ENCODE measurements at regions not wholly inside any gene's neighbourhood (a gene's known extent, or its start where the extent isn't known, plus 50 kb on each side); places are given as distances from the start of the nearest gene placed in this dataset.

GRCh38 chr2:217302856-217303255 is 443.0 kb upstream of the TNP1 start:
- Histone ChIP-seq H3K4me3 (ENCODE audit: insufficient read depth, low read length, poor library complexity, severe bottlenecking) (no peak overlapping the region), H3K9me3 (ENCODE audit: insufficient read depth, low read length) (no peaks in the 10 kb centered on the region), H3K36me3 (ENCODE audit: low read length) (no peaks in the 10 kb centered on the region), H2AFZ (ENCODE audit: low read depth, low read length, severe bottlenecking) (no peak overlapping the region), H3K27ac (ENCODE audit: low read depth, low read length) (no peak overlapping the region), H3K27me3 (ENCODE audit: low read length) (no peaks in the 10 kb centered on the region), H3K9ac (ENCODE audit: low read length) (no peak overlapping the region), H3F3A (ENCODE audit: insufficient read depth) (no peaks in the 10 kb centered on the region), H3K4me2 (ENCODE audit: low read depth, low read length, poor library complexity, severe bottlenecking) (no peak overlapping the region), H3K9me2 (replicated peaks; ENCODE audit: insufficient read depth, low read length) (no peaks in the 10 kb centered on the region), H4K20me1 (ENCODE audit: low read depth, low read length) (no peaks in the 10 kb centered on the region), H3K79me2 (ENCODE audit: insufficient read depth, low read length) (no peaks in the 10 kb centered on the region)
- TF ChIP-seq EZH2phosphoT487 (conservative IDR thresholded peaks at IDR 0.05; ENCODE audit: low read length) (no peak), CTCF (IDR thresholded peaks at IDR 0.05; ENCODE audit: insufficient read depth, low read length, poor library complexity, severe bottlenecking) (no peak)

GRCh38 chr2:217301142-217301925 is 441.5 kb upstream of the TNP1 start:
- H3K27me3 ChIP-seq (ENCODE audit: low read length) = no peaks in the 10 kb centered on the region
- no peak overlapping the region for H3K9ac ChIP-seq (ENCODE audit: low read length)
- no peaks in the 10 kb centered on the region for H3F3A ChIP-seq (ENCODE audit: insufficient read depth)
- H3K4me2 ChIP-seq (ENCODE audit: low read depth, low read length, poor library complexity, severe bottlenecking) = no peak overlapping the region
- TF ChIP-seq CTCF (IDR thresholded peaks at IDR 0.05; ENCODE audit: insufficient read depth, low read length, poor library complexity, severe bottlenecking) (no peak), EZH2phosphoT487 (conservative IDR thresholded peaks at IDR 0.05; ENCODE audit: low read length) (no peak)
- H3K9me3 ChIP-seq (ENCODE audit: insufficient read depth, low read length) = no peaks in the 10 kb centered on the region
- no peaks in the 10 kb centered on the region for H4K20me1 ChIP-seq (ENCODE audit: low read depth, low read length)
- no peak overlapping the region for H2AFZ ChIP-seq (ENCODE audit: low read depth, low read length, severe bottlenecking)
- H3K79me2 ChIP-seq (ENCODE audit: insufficient read depth, low read length) = no peaks in the 10 kb centered on the region
- no peak overlapping the region for H3K27ac ChIP-seq (ENCODE audit: low read depth, low read length)
- H3K36me3 ChIP-seq (ENCODE audit: low read length) = no peaks in the 10 kb centered on the region
- no peaks in the 10 kb centered on the region for H3K9me2 ChIP-seq (replicated peaks; ENCODE audit: insufficient read depth, low read length)
- no peak overlapping the region for H3K4me3 ChIP-seq (ENCODE audit: insufficient read depth, low read length, poor library complexity, severe bottlenecking)

- Histone ChIP-seq H3K9me2 (replicated peaks; ENCODE audit: insufficient read depth, low read length) (no peaks in the 10 kb centered on the region), H3F3A (ENCODE audit: insufficient read depth) (no peaks in the 10 kb centered on the region), H3K9ac (ENCODE audit: low read length) (no peak overlapping the region), H3K36me3 (ENCODE audit: low read length) (no peaks in the 10 kb centered on the region), H3K4me2 (ENCODE audit: low read depth, low read length, poor library complexity, severe bottlenecking) (no peak overlapping the region), H3K27ac (ENCODE audit: low read depth, low read length) (no peak overlapping the region), H3K9me3 (ENCODE audit: insufficient read depth, low read length) (no peaks in the 10 kb centered on the region), H3K79me2 (ENCODE audit: insufficient read depth, low read length) (no peaks in the 10 kb centered on the region), H4K20me1 (ENCODE audit: low read depth, low read length) (no peaks in the 10 kb centered on the region), H3K4me3 (ENCODE audit: insufficient read depth, low read length, poor library complexity, severe bottlenecking) (no peak overlapping the region), H3K27me3 (ENCODE audit: low read length) (no peaks in the 10 kb centered on the region), H2AFZ (ENCODE audit: low read depth, low read length, severe bottlenecking) (no peak overlapping the region)
- TF ChIP-seq CTCF (IDR thresholded peaks at IDR 0.05; ENCODE audit: insufficient read depth, low read length, poor library complexity, severe bottlenecking) (no peak), EZH2phosphoT487 (conservative IDR thresholded peaks at IDR 0.05; ENCODE audit: low read length) (no peak)
Measured at GRCh38 chr2:217299590-217299989, 439.7 kb upstream of the TNP1 start.

All from SU-DHL-6 (cell line).